HepG2 (cell line): ENCODE measurements at regions not wholly inside any gene's neighbourhood (a gene's known extent, or its start where the extent isn't known, plus 50 kb on each side); places are given as distances from the start of the nearest gene placed in this dataset.

Experiments used
- DMAP1 ChIP-seq: IDR thresholded peaks from 2 replicates; pipeline ENCODE4 v1.6.1; 2016
- DNMT1 ChIP-seq: sonication (generic); formaldehyde crosslinking; IDR thresholded peaks from 2 replicates; pipeline ENCODE4 v1.5.1; 2020; ENCODE audit warnings: mild to moderate bottlenecking, missing genetic modification reagents
- NFKB2 ChIP-seq: sonication (generic); formaldehyde crosslinking; IDR thresholded peaks from 2 replicates; pipeline ENCODE4 v1.4.0; 2020; ENCODE audit warnings: missing genetic modification reagents, borderline replicate concordance
- ZNF326 ChIP-seq: sonication (generic); formaldehyde crosslinking; IDR thresholded peaks from 2 replicates; pipeline ENCODE4 v1.4.0; 2020; ENCODE audit warnings: missing genetic modification reagents, borderline replicate concordance
- ZNF777 ChIP-seq: sonication (generic); formaldehyde crosslinking; IDR thresholded peaks from 2 replicates; pipeline ENCODE4 v1.4.0; 2020; ENCODE audit warnings: missing genetic modification reagents
- TF ChIP-seq, protein P1 (sequence below): IDR thresholded peaks from 2 replicates; pipeline ENCODE4 v1.6.1; 2016; ENCODE audit warnings: missing compliant biosample characterization, missing genetic modification reagents, borderline replicate concordance
- TF ChIP-seq, protein P2 (sequence below): sonication (generic); formaldehyde crosslinking; IDR thresholded peaks from 2 replicates; pipeline ENCODE4 v1.9.0; 2022; ENCODE audit warnings: low read depth, missing genetic modification reagents
- TF ChIP-seq, protein P3 (sequence below): sonication (generic); formaldehyde crosslinking; IDR thresholded peaks from 2 replicates; pipeline ENCODE4 v1.4.0; 2020; ENCODE audit warnings: mild to moderate bottlenecking, missing genetic modification reagents
- TF ChIP-seq, protein P4 (sequence below): sonication (generic); formaldehyde crosslinking; IDR thresholded peaks from 2 replicates; pipeline ENCODE4 v1.4.0; 2020; ENCODE audit warnings: missing genetic modification reagents, borderline replicate concordance

DNA sequence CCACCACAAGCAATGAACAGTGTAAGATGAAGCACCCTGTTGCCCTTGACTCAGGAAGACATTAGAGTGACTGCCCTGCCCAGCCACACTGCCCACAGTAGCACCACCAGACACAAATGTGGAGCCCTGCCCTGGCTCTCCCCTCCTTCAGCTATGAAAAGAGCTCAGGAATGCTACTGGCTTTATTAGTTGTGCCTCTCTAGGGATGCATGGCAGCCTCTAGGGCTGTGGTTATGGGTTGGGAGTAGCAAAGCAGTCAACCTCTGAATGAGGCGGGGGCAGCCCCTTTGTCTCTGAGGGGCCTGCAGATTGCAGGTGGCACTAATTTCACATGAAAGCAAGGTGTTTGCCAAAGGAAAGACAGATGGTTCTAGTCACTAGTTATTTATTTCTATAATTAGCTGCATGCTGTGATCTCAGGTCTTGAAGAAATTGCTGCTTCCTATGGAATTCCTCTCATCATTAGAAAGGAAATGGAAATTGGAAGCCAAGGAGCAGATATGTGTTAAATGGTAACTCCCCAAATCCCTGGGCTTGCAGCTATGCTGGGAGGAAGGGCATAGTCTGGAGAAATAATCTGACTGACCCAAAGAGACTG is 259.4 kb downstream of the TLR4 start (continued):
- TF ChIP-seq, protein P1, sequence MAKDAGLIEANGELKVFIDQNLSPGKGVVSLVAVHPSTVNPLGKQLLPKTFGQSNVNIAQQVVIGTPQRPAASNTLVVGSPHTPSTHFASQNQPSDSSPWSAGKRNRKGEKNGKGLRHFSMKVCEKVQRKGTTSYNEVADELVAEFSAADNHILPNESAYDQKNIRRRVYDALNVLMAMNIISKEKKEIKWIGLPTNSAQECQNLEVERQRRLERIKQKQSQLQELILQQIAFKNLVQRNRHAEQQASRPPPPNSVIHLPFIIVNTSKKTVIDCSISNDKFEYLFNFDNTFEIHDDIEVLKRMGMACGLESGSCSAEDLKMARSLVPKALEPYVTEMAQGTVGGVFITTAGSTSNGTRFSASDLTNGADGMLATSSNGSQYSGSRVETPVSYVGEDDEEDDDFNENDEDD (CRISPR knock-in tag), result no peak
- TF ChIP-seq, protein P2, sequence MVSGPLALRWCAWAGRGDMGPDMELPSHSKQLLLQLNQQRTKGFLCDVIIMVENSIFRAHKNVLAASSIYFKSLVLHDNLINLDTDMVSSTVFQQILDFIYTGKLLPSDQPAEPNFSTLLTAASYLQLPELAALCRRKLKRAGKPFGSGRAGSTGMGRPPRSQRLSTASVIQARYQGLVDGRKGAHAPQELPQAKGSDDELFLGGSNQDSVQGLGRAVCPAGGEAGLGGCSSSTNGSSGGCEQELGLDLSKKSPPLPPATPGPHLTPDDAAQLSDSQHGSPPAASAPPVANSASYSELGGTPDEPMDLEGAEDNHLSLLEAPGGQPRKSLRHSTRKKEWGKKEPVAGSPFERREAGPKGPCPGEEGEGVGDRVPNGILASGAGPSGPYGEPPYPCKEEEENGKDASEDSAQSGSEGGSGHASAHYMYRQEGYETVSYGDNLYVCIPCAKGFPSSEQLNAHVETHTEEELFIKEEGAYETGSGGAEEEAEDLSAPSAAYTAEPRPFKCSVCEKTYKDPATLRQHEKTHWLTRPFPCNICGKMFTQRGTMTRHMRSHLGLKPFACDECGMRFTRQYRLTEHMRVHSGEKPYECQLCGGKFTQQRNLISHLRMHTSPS (CRISPR knock-in tag), result no peak
- TF ChIP-seq, protein P3, sequence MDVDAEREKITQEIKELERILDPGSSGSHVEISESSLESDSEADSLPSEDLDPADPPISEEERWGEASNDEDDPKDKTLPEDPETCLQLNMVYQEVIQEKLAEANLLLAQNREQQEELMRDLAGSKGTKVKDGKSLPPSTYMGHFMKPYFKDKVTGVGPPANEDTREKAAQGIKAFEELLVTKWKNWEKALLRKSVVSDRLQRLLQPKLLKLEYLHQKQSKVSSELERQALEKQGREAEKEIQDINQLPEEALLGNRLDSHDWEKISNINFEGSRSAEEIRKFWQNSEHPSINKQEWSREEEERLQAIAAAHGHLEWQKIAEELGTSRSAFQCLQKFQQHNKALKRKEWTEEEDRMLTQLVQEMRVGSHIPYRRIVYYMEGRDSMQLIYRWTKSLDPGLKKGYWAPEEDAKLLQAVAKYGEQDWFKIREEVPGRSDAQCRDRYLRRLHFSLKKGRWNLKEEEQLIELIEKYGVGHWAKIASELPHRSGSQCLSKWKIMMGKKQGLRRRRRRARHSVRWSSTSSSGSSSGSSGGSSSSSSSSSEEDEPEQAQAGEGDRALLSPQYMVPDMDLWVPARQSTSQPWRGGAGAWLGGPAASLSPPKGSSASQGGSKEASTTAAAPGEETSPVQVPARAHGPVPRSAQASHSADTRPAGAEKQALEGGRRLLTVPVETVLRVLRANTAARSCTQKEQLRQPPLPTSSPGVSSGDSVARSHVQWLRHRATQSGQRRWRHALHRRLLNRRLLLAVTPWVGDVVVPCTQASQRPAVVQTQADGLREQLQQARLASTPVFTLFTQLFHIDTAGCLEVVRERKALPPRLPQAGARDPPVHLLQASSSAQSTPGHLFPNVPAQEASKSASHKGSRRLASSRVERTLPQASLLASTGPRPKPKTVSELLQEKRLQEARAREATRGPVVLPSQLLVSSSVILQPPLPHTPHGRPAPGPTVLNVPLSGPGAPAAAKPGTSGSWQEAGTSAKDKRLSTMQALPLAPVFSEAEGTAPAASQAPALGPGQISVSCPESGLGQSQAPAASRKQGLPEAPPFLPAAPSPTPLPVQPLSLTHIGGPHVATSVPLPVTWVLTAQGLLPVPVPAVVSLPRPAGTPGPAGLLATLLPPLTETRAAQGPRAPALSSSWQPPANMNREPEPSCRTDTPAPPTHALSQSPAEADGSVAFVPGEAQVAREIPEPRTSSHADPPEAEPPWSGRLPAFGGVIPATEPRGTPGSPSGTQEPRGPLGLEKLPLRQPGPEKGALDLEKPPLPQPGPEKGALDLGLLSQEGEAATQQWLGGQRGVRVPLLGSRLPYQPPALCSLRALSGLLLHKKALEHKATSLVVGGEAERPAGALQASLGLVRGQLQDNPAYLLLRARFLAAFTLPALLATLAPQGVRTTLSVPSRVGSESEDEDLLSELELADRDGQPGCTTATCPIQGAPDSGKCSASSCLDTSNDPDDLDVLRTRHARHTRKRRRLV (CRISPR knock-in tag), result no peak
- TF ChIP-seq, protein P4, sequence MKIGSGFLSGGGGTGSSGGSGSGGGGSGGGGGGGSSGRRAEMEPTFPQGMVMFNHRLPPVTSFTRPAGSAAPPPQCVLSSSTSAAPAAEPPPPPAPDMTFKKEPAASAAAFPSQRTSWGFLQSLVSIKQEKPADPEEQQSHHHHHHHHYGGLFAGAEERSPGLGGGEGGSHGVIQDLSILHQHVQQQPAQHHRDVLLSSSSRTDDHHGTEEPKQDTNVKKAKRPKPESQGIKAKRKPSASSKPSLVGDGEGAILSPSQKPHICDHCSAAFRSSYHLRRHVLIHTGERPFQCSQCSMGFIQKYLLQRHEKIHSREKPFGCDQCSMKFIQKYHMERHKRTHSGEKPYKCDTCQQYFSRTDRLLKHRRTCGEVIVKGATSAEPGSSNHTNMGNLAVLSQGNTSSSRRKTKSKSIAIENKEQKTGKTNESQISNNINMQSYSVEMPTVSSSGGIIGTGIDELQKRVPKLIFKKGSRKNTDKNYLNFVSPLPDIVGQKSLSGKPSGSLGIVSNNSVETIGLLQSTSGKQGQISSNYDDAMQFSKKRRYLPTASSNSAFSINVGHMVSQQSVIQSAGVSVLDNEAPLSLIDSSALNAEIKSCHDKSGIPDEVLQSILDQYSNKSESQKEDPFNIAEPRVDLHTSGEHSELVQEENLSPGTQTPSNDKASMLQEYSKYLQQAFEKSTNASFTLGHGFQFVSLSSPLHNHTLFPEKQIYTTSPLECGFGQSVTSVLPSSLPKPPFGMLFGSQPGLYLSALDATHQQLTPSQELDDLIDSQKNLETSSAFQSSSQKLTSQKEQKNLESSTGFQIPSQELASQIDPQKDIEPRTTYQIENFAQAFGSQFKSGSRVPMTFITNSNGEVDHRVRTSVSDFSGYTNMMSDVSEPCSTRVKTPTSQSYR (CRISPR knock-in tag), result no peak
- TF ChIP-seq ZNF777 (CRISPR knock-in tag) (no peak), DMAP1 (CRISPR knock-in tag) (no peak), NFKB2 (CRISPR knock-in tag) (no peak), DNMT1 (no peak), ZNF326 (CRISPR knock-in tag) (no peak)
